GM20000 (cell line): ENCODE measurements at regions not wholly inside any gene's neighbourhood (a gene's known extent, or its start where the extent isn't known, plus 50 kb on each side); places are given as distances from the start of the nearest gene placed in this dataset.

Source experiments
- DNase-seq: peaks from one replicate; pipeline ENCODE4 v3.0.0; 2012; ENCODE audit warnings: low spot score
- TF ChIP-seq, protein P1 (sequence below): IDR thresholded peaks from 2 replicates; pipeline ENCODE4 v1.5.1; 2012; ENCODE audit warnings: mild to moderate bottlenecking, control low read depth; ENCODE audit errors: extremely low read depth, missing control alignments

DNA sequence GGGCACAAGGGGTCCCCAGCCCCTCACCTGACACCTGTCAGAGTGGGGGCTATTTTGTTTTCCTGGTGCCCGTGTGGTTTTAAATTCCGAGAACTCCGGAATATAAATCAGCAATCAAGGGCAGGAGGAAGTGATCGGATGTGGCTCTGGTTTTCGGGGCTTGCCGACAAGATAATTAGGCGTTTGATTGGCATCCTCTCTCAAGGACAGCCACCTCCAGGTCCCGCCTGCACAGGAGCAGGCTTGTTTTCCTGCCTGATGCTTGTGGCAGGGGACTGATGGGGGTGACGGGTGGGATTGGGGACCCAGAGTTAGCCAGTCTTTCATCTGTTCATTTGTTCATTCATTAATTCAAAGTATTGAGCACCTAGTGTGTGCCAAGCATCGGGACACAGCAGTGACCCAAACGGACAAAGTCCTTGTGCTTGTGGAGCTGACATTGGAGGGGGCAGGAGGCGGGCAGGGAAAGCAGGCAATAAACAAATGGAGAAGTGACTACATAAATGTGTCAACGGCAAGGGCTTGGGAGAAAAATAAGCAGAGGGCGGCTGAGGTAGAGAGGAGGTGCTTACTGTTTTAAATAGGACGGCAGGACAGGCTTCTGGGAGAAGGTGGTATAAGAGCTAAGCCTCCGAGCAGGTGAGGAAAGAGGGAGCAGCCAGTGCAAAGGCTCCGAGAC, 166.5 kb downstream of the PHETA1 start:
- no peak for DNase-seq
- TF ChIP-seq, protein P1, sequence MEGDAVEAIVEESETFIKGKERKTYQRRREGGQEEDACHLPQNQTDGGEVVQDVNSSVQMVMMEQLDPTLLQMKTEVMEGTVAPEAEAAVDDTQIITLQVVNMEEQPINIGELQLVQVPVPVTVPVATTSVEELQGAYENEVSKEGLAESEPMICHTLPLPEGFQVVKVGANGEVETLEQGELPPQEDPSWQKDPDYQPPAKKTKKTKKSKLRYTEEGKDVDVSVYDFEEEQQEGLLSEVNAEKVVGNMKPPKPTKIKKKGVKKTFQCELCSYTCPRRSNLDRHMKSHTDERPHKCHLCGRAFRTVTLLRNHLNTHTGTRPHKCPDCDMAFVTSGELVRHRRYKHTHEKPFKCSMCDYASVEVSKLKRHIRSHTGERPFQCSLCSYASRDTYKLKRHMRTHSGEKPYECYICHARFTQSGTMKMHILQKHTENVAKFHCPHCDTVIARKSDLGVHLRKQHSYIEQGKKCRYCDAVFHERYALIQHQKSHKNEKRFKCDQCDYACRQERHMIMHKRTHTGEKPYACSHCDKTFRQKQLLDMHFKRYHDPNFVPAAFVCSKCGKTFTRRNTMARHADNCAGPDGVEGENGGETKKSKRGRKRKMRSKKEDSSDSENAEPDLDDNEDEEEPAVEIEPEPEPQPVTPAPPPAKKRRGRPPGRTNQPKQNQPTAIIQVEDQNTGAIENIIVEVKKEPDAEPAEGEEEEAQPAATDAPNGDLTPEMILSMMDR = no peak

DNA sequence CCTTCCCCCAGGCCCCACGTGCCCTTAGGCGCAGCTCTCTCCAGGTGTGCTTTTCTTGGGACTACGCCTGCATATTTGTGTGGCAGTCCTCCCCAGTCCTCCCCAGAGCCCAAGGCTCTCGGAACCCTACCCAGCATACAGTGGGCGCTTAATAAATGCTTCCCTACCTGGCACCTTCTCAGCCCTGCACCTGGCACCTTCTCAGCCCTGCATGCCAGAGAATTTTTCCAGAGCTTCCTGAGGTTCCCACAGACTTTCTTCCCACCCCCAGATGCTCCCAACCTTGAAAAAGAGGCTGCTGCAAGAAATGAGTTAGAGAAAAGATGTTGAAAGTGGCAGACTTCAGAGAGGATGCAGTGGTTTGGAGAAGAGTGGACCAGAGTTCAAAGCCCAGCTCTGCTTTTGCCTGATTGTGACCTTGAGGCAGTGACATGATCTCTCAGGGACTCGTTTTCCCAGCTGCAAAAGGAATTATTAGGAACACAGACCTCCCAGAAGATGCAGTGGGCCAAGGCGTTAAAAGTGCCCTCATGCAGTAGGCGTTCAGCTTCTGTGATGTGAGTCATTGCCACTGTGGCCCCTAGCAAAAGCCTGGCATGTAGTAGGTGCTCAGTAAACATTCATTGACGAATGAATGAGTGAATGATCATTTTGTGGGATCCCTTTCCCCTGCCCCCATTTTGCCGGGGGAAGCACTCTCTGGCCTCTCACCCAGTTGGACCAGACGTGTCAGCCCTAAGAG, 167.2 kb downstream of the PHETA1 start:
- TF ChIP-seq, protein P1 = no peak
- no peak for DNase-seq

DNA sequence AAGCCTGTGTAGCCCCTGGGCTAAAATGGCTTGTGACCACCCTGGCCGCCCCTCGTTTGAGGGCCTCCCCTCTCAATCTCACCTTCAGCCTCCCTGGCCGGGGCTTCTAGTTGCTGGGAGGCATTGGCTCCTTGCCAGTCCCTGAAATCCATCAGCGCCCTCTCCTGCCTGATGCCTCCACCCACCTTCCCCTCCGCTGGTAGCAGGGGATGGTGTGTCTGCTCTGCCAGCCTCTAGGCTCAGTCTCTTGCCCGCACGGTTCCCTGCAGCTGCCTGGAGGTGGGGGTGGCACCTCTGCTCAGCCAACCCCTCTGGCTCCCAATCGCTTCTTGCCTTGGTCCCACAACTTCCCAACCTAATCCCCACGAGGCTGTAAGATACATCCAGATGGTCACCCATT, 167.9 kb downstream of the PHETA1 start:
- no peak for DNase-seq
- TF ChIP-seq, protein P1 = no peak

- no peak for DNase-seq
- TF ChIP-seq, protein P1 = no peak
These were observed 171.4 kb downstream of the PHETA1 start for GRCh38 chr12:111197376-111197944.

GRCh38 chr12:111196532-111196931, 172.4 kb downstream of the PHETA1 start:
- DNase-seq = no peak

DNA sequence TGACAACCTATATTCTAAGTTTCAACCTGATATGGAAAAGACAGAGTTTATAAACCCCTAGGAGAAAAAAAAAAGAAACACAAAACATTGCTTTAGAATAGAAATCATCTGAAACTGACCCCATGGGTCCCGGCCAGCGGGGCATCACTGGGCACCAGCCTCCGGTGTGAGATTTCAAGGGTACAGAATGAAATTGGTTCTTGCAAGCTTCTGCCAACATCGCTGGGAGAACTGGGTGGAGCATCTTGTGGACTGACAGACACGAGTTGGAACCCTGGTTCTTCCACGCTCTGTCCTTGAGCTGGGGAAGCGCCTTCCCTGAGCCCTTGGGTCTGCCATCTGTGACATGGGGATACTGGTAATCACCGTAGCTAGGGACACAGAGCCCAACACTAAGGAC, 173.6 kb downstream of the PHETA1 start:
- DNase-seq = no peak

More at GRCh38 chr12:111196532-111196931, 172.4 kb downstream of the PHETA1 start:
- TF ChIP-seq, protein P1 = no peak

More for the DNA sequence above, 173.6 kb downstream of the PHETA1 start:
- TF ChIP-seq, protein P1 = no peak
